Stomach (tissue), 8 donors: ENCODE measurements at regions not wholly inside any gene's neighbourhood (a gene's known extent, or its start where the extent isn't known, plus 50 kb on each side); places are given as distances from the start of the nearest gene placed in this dataset.

ENCODE experiments used
- DNase-seq, 2 donors: peaks; one replicate each; pipeline versions ENCODE4 v3.0.0 to v3.0.0-alpha.2; 2013 to 2019
- H3K27ac ChIP-seq, 5 donors: fragments of 200-600 bp in 4 of 5; sonication (generic) in 4 of 5; one replicate each; pipeline ENCODE4 v1.5.1; 2013 to 2019; ENCODE audit warnings: mild to moderate bottlenecking in 1 of 5, moderate library complexity in 1 of 5
- H3K27me3 ChIP-seq, 3 donors: fragments of 200-600 bp; sonication (generic); one replicate each; pipeline ENCODE4 v1.5.1; 2017 to 2019; ENCODE audit warnings: mixed run types in 1 of 3
- H3K36me3 ChIP-seq, 4 donors: fragments of 200-600 bp; sonication (generic); 1 replicate in 3 of 4; 2 replicates in 1 of 4; pipeline ENCODE4 v1.5.1; 2016 to 2019
- H3K4me1 ChIP-seq, 4 donors: fragments of 200-600 bp; sonication (generic); one replicate each; pipeline ENCODE4 v1.5.1; 2016 to 2019
- H3K4me3 ChIP-seq, 4 donors: fragments of 200-600 bp; sonication (generic) in 3 of 4; one replicate each; pipeline ENCODE4 v1.5.1; 2016 to 2019; ENCODE audit warnings: mild to moderate bottlenecking in 1 of 4
- H3K9me3 ChIP-seq, 4 donors: fragments of 200-600 bp; sonication (generic); one replicate each; pipeline ENCODE4 v1.5.1; 2016 to 2019
- EP300 ChIP-seq: sonication (generic); formaldehyde crosslinking; IDR thresholded peaks from one replicate; pipeline ENCODE4 v1.6.1; 2017; ENCODE audit warnings: antibody characterized with exemption
- POLR2A ChIP-seq, 4 donors: fragments of 450-650 bp; IDR thresholded peaks; one replicate each; pipeline ENCODE4 v1.6.1; 2016; ENCODE audit warnings: antibody characterized with exemption in 4 of 4, control low read depth in 2 of 4, mild to moderate bottlenecking in 1 of 4, moderate library complexity in 1 of 4
- POLR2AphosphoS5 ChIP-seq, 3 donors: sonication (generic); formaldehyde crosslinking; IDR thresholded peaks; one replicate each; pipeline ENCODE4 v1.6.1; 2016; ENCODE audit warnings: antibody characterized with exemption in 3 of 3
- WGBS, 5 donors: extraction: QIAGEN DNeasy Blood & Tissue Kit in 3 of 5; methylation state at CpG; one replicate each; pipeline versions ENCODE4 v1.1.5 to v1.1.7; 2013 to 2018; 5-methylcytosine and 5-hydroxymethylcytosine counted together
- intact Hi-C: fragments of 100-400 bp; cut with DNase I; formaldehyde crosslinking; loops from one replicate; pipeline ENCODE4 v1.15.1; 2023; ENCODE audit warnings: low total_unique reads
- TF ChIP-seq, protein P1 (sequence below), 7 experiments: fragments of 450-650 bp in 4 of 7; fragments of 200-600 bp in 3 of 7; sonication (generic) in 3 of 7; IDR thresholded peaks; one replicate each; pipeline ENCODE4 v1.5.1; 2016 to 2019; ENCODE audit warnings: antibody characterized with exemption in 7 of 7, control low read depth in 2 of 7, mild to moderate bottlenecking in 1 of 7
- donor health status: healthy with polysubstance abuse.
- donor health status: Bipolar disorder and iron deficiency.
- donor health status: healthy.

GRCh38 chr14:66032800-66033199 is 453.4 kb upstream of the CCDC196 start:
- H3K36me3 ChIP-seq = no peaks in the 10 kb centered on the region
- 89 to 97% (median 94%) methylated on average over 5 of the region's 5 CpGs for WGBS, 5 donors
- H3K4me3 ChIP-seq = no peak overlapping the region
- intact Hi-C loops = no loop called here
- no peaks in the 10 kb centered on the region for H3K27me3 ChIP-seq
- peaks cover 0 to 3% (median 0%) of the 10 kb centered on the region in 4 donors for H3K4me1 ChIP-seq
- H3K9me3 ChIP-seq = peaks cover 0 to 32% (median 16%) of the 10 kb centered on the region in 4 donors
- H3K27ac ChIP-seq = no peak overlapping the region
- no peak for DNase-seq
- TF ChIP-seq, protein P1, sequence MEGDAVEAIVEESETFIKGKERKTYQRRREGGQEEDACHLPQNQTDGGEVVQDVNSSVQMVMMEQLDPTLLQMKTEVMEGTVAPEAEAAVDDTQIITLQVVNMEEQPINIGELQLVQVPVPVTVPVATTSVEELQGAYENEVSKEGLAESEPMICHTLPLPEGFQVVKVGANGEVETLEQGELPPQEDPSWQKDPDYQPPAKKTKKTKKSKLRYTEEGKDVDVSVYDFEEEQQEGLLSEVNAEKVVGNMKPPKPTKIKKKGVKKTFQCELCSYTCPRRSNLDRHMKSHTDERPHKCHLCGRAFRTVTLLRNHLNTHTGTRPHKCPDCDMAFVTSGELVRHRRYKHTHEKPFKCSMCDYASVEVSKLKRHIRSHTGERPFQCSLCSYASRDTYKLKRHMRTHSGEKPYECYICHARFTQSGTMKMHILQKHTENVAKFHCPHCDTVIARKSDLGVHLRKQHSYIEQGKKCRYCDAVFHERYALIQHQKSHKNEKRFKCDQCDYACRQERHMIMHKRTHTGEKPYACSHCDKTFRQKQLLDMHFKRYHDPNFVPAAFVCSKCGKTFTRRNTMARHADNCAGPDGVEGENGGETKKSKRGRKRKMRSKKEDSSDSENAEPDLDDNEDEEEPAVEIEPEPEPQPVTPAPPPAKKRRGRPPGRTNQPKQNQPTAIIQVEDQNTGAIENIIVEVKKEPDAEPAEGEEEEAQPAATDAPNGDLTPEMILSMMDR (IDR thresholded peaks at IDR 0.05) = no peak
- TF ChIP-seq POLR2A (IDR thresholded peaks at IDR 0.05) (no peak), EP300 (no peak), POLR2AphosphoS5 (IDR thresholded peaks at IDR 0.05) (no peak)

DNA sequence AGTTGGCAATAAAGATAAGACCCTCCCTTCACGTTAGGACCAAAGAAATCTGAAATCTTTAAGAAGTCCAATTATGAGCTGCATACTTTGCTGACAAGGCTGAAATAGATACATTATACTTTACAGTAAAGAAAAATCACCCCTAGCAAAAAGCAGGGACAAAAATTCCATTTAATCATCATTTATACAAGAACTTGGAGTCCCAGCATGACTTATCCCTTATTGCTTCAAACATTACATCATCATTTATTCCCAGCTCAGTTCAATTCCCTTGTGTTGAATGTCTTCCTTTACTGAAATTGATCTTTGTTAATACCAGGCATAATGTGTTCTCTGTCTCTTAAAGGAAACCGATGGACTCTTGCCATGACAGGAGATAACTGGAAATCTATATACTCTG is 449.6 kb upstream of the CCDC196 start:
- intact Hi-C loops = no loop called here
- no peaks in the 10 kb centered on the region for H3K36me3 ChIP-seq
- 65 to 76% (median 70%) methylated on average over 2 of the region's 2 CpGs for WGBS, 5 donors
- H3K4me3 ChIP-seq = no peak overlapping the region
- H3K9me3 ChIP-seq = peaks cover 0 to 17% (median 11%) of the 10 kb centered on the region in 4 donors
- DNase-seq = no peak
- H3K4me1 ChIP-seq = peaks cover 0 to 7% (median 0%) of the 10 kb centered on the region in 4 donors
- no peaks in the 10 kb centered on the region for H3K27me3 ChIP-seq
- H3K27ac ChIP-seq = no peak overlapping the region
- TF ChIP-seq POLR2A (IDR thresholded peaks at IDR 0.05) (no peak), EP300 (no peak), POLR2AphosphoS5 (IDR thresholded peaks at IDR 0.05) (no peak)
- TF ChIP-seq, protein P1 (IDR thresholded peaks at IDR 0.05) = no peak

GRCh38 chr14:66037361-66037760 is 448.8 kb upstream of the CCDC196 start:
- WGBS, 5 donors = 53 to 87% (median 74%) methylated on average over 2 of the region's 2 CpGs
- H3K36me3 ChIP-seq = no peaks in the 10 kb centered on the region
- peaks cover 0 to 7% (median 0%) of the 10 kb centered on the region in 4 donors for H3K4me1 ChIP-seq
- TF ChIP-seq POLR2AphosphoS5 (IDR thresholded peaks at IDR 0.05) (no peak), POLR2A (IDR thresholded peaks at IDR 0.05) (no peak), EP300 (no peak)
- TF ChIP-seq, protein P1 (IDR thresholded peaks at IDR 0.05) = no peak
- intact Hi-C loops = no loop called here
- H3K4me3 ChIP-seq = no peak overlapping the region
- DNase-seq = no peak
- peaks cover 0 to 9% (median 5%) of the 10 kb centered on the region in 4 donors for H3K9me3 ChIP-seq
- H3K27me3 ChIP-seq = no peaks in the 10 kb centered on the region
- H3K27ac ChIP-seq = no peak overlapping the region

- intact Hi-C loops = no loop called here
- H3K27me3 ChIP-seq = no peaks in the 10 kb centered on the region
- 45 to 67% (median 51%) methylated on average over 3 of the region's 3 CpGs for WGBS, 5 donors
- H3K27ac ChIP-seq = no peak overlapping the region
- H3K9me3 ChIP-seq = peaks cover 0 to under 1% (median 0%) of the 10 kb centered on the region in 4 donors
- H3K4me3 ChIP-seq = no peak overlapping the region
- H3K36me3 ChIP-seq = no peaks in the 10 kb centered on the region
- TF ChIP-seq EP300 = no peak
- TF ChIP-seq POLR2A (IDR thresholded peaks at IDR 0.05) = no peak
- TF ChIP-seq POLR2AphosphoS5 (IDR thresholded peaks at IDR 0.05) = no peak
- TF ChIP-seq, protein P1 (IDR thresholded peaks at IDR 0.05) = no peak
- DNase-seq = no peak
- H3K4me1 ChIP-seq = peaks cover 0 to 7% (median 0%) of the 10 kb centered on the region in 4 donors
Measured at GRCh38 chr14:66038212-66038611, 448.0 kb upstream of the CCDC196 start.
